HCT116 (cell line): ENCODE measurements at regions not wholly inside any gene's neighbourhood (a gene's known extent, or its start where the extent isn't known, plus 50 kb on each side); places are given as distances from the start of the nearest gene placed in this dataset.

Experiments used
- ATAC-seq: fragments of 200-7000 bp; cut with Tn5 transposase; 2 replicates; pipeline ENCODE4 v1.9.1; 2020; ENCODE audit warnings: mild to moderate bottlenecking, moderate library complexity
- BruUV-seq: library from RNA; stranded (reverse); fragments of 400-500 nt; replicated peaks from 2 replicates; lab custom pipeline; 2021; lab: Mats Ljungman, UMichigan
- CTCF ChIA-PET: fragments of 300-600 bp; sonication (Branson Sonifier 250); formaldehyde crosslinking; loops from one replicate; lab custom pipeline; 2021; ENCODE audit warnings: antibody characterized with exemption; lab: Charles Lee
- POLR2A ChIA-PET: fragments of 300-600, 350-600 bp; sonication (Branson Sonifier 250); formaldehyde crosslinking; loops from one replicate; lab custom pipeline; 2021; ENCODE audit warnings: antibody characterized with exemption; lab: Charles Lee
- RAD21 ChIA-PET, 2 experiments: fragments of 300-600 bp; sonication (Branson Sonifier 250); formaldehyde crosslinking; loops; one replicate each; lab custom pipeline; 2023; ENCODE audit warnings: low total read pairs in 2 of 2; ENCODE audit not compliant: uncharacterized antibody in 2 of 2, unreplicated experiment in 2 of 2, low non-redundant PET in 1 of 2; lab: Charles Lee
- DNase-seq: peaks from one replicate; pipeline ENCODE4 v3.0.0-alpha.2; 2010; ENCODE audit warnings: low read depth, low spot score
- H2AFZ ChIP-seq: fragments of 200-600 bp; shearing (Covaris generic), sonication (generic); 2 replicates; pipeline ENCODE4 v1.6.1; 2017; ENCODE audit warnings: low read depth, mixed run types, mixed read lengths, antibody characterized with exemption, low read length; ENCODE audit not compliant: poor library complexity, severe bottlenecking
- H3K27ac ChIP-seq: 2 replicates; pipeline ENCODE4 v1.5.1; 2012; ENCODE audit warnings: low read depth, low read length
- H3K27me3 ChIP-seq: fragments of 200-600 bp; sonication (generic); 2 replicates; pipeline ENCODE4 v1.6.1; 2016; ENCODE audit warnings: mixed run types, low read length, mixed read lengths; ENCODE audit not compliant: insufficient read depth
- H3K36me3 ChIP-seq, 2 experiments: fragments of 200-500 bp in 1 of 2; fragments of 200-600 bp in 1 of 2; sonication (Bioruptor generic) in 1 of 2; sonication (generic) in 1 of 2; 2 replicates each; pipeline versions ENCODE4 v1.5.1 to v1.6.1; 2014 to 2016; ENCODE audit warnings: low read length in 2 of 2, inconsistent platforms in 1 of 2, mixed read lengths in 1 of 2, mixed run types in 1 of 2; ENCODE audit not compliant: insufficient read depth in 2 of 2, control insufficient read depth in 1 of 2
- H3K4me1 ChIP-seq, 2 experiments: fragments of 200-600 bp in 1 of 2; sonication (generic) in 1 of 2; 2 replicates each; pipeline versions ENCODE4 v1.5.1 to v1.6.1; 2012 to 2017; ENCODE audit warnings: low read length in 2 of 2, inconsistent platforms in 1 of 2, mild to moderate bottlenecking in 1 of 2, mixed read lengths in 1 of 2, mixed run types in 1 of 2, moderate library complexity in 1 of 2; ENCODE audit not compliant: insufficient read depth in 2 of 2, control insufficient read depth in 1 of 2
- H3K4me2 ChIP-seq: fragments of 200-600 bp; sonication (generic); 2 replicates; pipeline ENCODE4 v1.6.1; 2017; ENCODE audit warnings: mixed run types, low read length, mixed read lengths
- H3K4me3 ChIP-seq, 2 experiments: fragments of 200-600 bp in 1 of 2; sonication (generic) in 1 of 2; replicated peaks in 1 of 2; 2 replicates each; pipeline ENCODE4 v1.5.1; 2011 to 2016; ENCODE audit warnings: low read length in 2 of 2, control low read depth in 1 of 2, low read depth in 1 of 2, mild to moderate bottlenecking in 1 of 2, mixed read lengths in 1 of 2, mixed run types in 1 of 2
- H3K79me2 ChIP-seq: fragments of 200-600 bp; sonication (generic); 2 replicates; pipeline ENCODE4 v1.6.1; 2017; ENCODE audit warnings: mild to moderate bottlenecking, mixed run types, low read length, moderate library complexity, mixed read lengths; ENCODE audit not compliant: insufficient read depth
- H3K9ac ChIP-seq: fragments of 200-600 bp; sonication (generic); 2 replicates; pipeline ENCODE4 v1.6.1; 2016; ENCODE audit warnings: low read length, mixed read lengths
- H3K9me2 ChIP-seq: fragments of 200-600 bp; sonication (generic), shearing (Covaris generic); 2 replicates; pipeline ENCODE4 v1.6.1; 2017; ENCODE audit warnings: mixed run types, mild to moderate bottlenecking, moderate library complexity; ENCODE audit not compliant: insufficient read depth
- H3K9me3 ChIP-seq, 2 experiments: fragments of 200-500 bp in 1 of 2; fragments of 200-600 bp in 1 of 2; sonication (Bioruptor generic) in 1 of 2; sonication (generic) in 1 of 2; 2 replicates each; pipeline ENCODE4 v1.6.1; 2014 to 2017; ENCODE audit warnings: low read length in 2 of 2, mixed read lengths in 2 of 2, inconsistent platforms in 1 of 2, low read depth in 1 of 2, mild to moderate bottlenecking in 1 of 2, mixed run types in 1 of 2, moderate library complexity in 1 of 2; ENCODE audit not compliant: control insufficient read depth in 1 of 2, insufficient read depth in 1 of 2
- H4K20me1 ChIP-seq: fragments of 200-600 bp; sonication (generic), shearing (Covaris generic); 2 replicates; pipeline ENCODE4 v1.6.1; 2017; ENCODE audit warnings: mixed run types, mild to moderate bottlenecking, moderate library complexity; ENCODE audit not compliant: insufficient read depth
- CEBPB ChIP-seq: IDR thresholded peaks from 2 replicates; pipeline ENCODE4 v1.6.1; 2012; ENCODE audit warnings: low read depth
- EGR1 ChIP-seq: IDR thresholded peaks from 2 replicates; pipeline ENCODE4 v1.6.1; 2012; ENCODE audit warnings: low read depth
- ELF1 ChIP-seq: IDR thresholded peaks from 2 replicates; pipeline ENCODE4 v1.6.1; 2012; ENCODE audit warnings: low read depth, borderline replicate concordance
- POLR2A ChIP-seq: IDR thresholded peaks from 2 replicates; pipeline ENCODE4 v1.7.0; 2011; ENCODE audit warnings: borderline replicate concordance; ENCODE audit not compliant: insufficient read depth, insufficient read length; ENCODE audit errors: extremely low read depth
- POLR2AphosphoS5 ChIP-seq: IDR thresholded peaks from 2 replicates; pipeline ENCODE4 v1.6.1; 2011; ENCODE audit warnings: mild to moderate bottlenecking, low read depth, low read length, moderate library complexity
- RAD21 ChIP-seq: IDR thresholded peaks from 2 replicates; pipeline ENCODE4 v1.6.1; 2012; ENCODE audit warnings: low read depth, mild to moderate bottlenecking
- REST ChIP-seq: IDR thresholded peaks from 2 replicates; pipeline ENCODE4 v1.6.1; 2012; ENCODE audit warnings: low read depth
- SIN3A ChIP-seq: IDR thresholded peaks from 2 replicates; pipeline ENCODE4 v1.6.1; 2012; ENCODE audit warnings: low read depth
- SP1 ChIP-seq: IDR thresholded peaks from 2 replicates; pipeline ENCODE4 v1.6.1; 2012; ENCODE audit warnings: low read depth
- SRF ChIP-seq: IDR thresholded peaks from 2 replicates; pipeline ENCODE4 v1.6.1; 2012; ENCODE audit warnings: low read depth
- YY1 ChIP-seq: IDR thresholded peaks from 2 replicates; pipeline ENCODE4 v1.6.1; 2011; ENCODE audit warnings: low read length, low read depth, moderate library complexity, mild to moderate bottlenecking; ENCODE audit not compliant: insufficient replicate concordance; ENCODE audit errors: extremely low read depth
- ZFX ChIP-seq: fragments of 450-650 bp; IDR thresholded peaks from 2 replicates; pipeline ENCODE4 v1.6.1; 2017
- intact Hi-C: fragments of 100-400 bp; cut with micrococcal nuclease; formaldehyde crosslinking; loops from 2 replicates; pipeline ENCODE4 v1.10.0; 2022
- TF ChIP-seq, protein P1 (sequence below): IDR thresholded peaks from 2 replicates; pipeline ENCODE4 v1.6.1; 2012
- TF ChIP-seq, protein P2 (sequence below), 3 experiments: fragments of 200-600 bp in 1 of 3; sonication (generic) in 1 of 3; IDR thresholded peaks in 2 of 3; conservative IDR thresholded peaks in 1 of 3; 2 replicates each; pipeline ENCODE4 v1.5.1; 2012 to 2017; ENCODE audit warnings: low read depth in 2 of 3, low read length in 2 of 3, antibody characterized with exemption in 1 of 3, borderline replicate concordance in 1 of 3, control low read depth in 1 of 3, mild to moderate bottlenecking in 1 of 3, mixed read lengths in 1 of 3, mixed run types in 1 of 3, moderate library complexity in 1 of 3; ENCODE audit not compliant: insufficient read depth in 1 of 3

DNA sequence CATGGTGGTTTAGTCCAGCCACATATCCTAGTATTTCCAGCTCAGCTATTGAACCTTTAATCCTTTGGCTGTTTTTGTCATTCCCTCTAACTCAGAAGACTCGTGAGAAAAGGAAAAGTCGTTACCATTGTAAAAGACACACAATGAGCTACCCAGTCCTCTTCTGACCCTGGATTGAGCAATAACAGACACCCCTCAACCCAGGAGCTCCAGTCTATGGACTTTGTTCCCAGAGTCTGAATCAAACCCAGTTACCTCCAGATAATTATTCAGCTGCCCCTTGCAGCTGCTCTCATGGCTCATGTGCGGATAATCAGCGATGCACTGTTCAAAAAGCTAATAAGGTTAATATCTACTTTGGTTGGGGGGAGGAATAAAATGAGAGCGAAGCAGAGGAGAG, 402.4 kb downstream of the BTG1 start:
- ATAC-seq (no peak), DNase-seq (no peak)
- no peak overlapping the region for H3K4me3 ChIP-seq
- BruUV-seq: no TSS peak
- no peak overlapping the region for H3K27ac ChIP-seq
- no peak for TF ChIP-seq SRF
- no peak for TF ChIP-seq CEBPB
- H3K27me3 ChIP-seq: no peaks in the 10 kb centered on the region
- H3K9ac ChIP-seq: no peak overlapping the region
- ChIA-PET POLR2A (no interaction called here), RAD21 (no interaction called here), CTCF (no interaction called here)
- H3K79me2 ChIP-seq: no peaks in the 10 kb centered on the region
- no peaks in the 10 kb centered on the region for H3K36me3 ChIP-seq
- no peaks in the 10 kb centered on the region for H4K20me1 ChIP-seq
- no peaks in the 10 kb centered on the region for H3K9me3 ChIP-seq
- H2AFZ ChIP-seq: no peak overlapping the region
- H3K4me2 ChIP-seq: no peak overlapping the region
- H3K4me1 ChIP-seq: no peaks in the 10 kb centered on the region
- intact Hi-C loops: no loop called here
- no peaks in the 10 kb centered on the region for H3K9me2 ChIP-seq

- CTCF ChIA-PET: no interaction called here
- no peak overlapping the region for H2AFZ ChIP-seq
- no peak for ATAC-seq
- no peaks in the 10 kb centered on the region for H3K36me3 ChIP-seq
- H3K9me3 ChIP-seq: no peaks in the 10 kb centered on the region
- H4K20me1 ChIP-seq: no peaks in the 10 kb centered on the region
- no peak overlapping the region for H3K4me3 ChIP-seq
- POLR2A ChIA-PET: no interaction called here
- RAD21 ChIA-PET: no interaction called here
- H3K9me2 ChIP-seq: no peaks in the 10 kb centered on the region
- no peaks in the 10 kb centered on the region for H3K27me3 ChIP-seq
- intact Hi-C loops: no loop called here
- no peak overlapping the region for H3K9ac ChIP-seq
- H3K4me1 ChIP-seq: no peaks in the 10 kb centered on the region
- no peak overlapping the region for H3K27ac ChIP-seq
- BruUV-seq: no TSS peak
- H3K79me2 ChIP-seq: no peaks in the 10 kb centered on the region
- DNase-seq: no peak
- H3K4me2 ChIP-seq: no peak overlapping the region
- TF ChIP-seq, protein P1, sequence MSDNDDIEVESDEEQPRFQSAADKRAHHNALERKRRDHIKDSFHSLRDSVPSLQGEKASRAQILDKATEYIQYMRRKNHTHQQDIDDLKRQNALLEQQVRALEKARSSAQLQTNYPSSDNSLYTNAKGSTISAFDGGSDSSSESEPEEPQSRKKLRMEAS: no peak
- TF ChIP-seq SIN3A (no peak), ELF1 (no peak), SP1 (no peak), POLR2A (no peak), CEBPB (no peak), REST (no peak), RAD21 (no peak), YY1 (no peak), POLR2AphosphoS5 (no peak), ZFX (no peak), EGR1 (no peak), SRF (no peak)
- TF ChIP-seq, protein P2, sequence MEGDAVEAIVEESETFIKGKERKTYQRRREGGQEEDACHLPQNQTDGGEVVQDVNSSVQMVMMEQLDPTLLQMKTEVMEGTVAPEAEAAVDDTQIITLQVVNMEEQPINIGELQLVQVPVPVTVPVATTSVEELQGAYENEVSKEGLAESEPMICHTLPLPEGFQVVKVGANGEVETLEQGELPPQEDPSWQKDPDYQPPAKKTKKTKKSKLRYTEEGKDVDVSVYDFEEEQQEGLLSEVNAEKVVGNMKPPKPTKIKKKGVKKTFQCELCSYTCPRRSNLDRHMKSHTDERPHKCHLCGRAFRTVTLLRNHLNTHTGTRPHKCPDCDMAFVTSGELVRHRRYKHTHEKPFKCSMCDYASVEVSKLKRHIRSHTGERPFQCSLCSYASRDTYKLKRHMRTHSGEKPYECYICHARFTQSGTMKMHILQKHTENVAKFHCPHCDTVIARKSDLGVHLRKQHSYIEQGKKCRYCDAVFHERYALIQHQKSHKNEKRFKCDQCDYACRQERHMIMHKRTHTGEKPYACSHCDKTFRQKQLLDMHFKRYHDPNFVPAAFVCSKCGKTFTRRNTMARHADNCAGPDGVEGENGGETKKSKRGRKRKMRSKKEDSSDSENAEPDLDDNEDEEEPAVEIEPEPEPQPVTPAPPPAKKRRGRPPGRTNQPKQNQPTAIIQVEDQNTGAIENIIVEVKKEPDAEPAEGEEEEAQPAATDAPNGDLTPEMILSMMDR (IDR thresholded peaks at IDR 0.05 in 2 of 3, conservative IDR thresholded peaks at IDR 0.05 in 1 of 3; ENCODE audit: borderline replicate concordance in 1 of 3, insufficient read depth in 1 of 3, low read depth in 2 of 3, low read length in 2 of 3): no peak
These were observed 403.7 kb downstream of the BTG1 start for GRCh38 chr12:91741932-91742331.
